ENCODE measurements at regions not wholly inside any gene's neighbourhood (a gene's known extent, or its start where the extent isn't known, plus 50 kb on each side); places are given as distances from the start of the nearest gene placed in this dataset.

DNA sequence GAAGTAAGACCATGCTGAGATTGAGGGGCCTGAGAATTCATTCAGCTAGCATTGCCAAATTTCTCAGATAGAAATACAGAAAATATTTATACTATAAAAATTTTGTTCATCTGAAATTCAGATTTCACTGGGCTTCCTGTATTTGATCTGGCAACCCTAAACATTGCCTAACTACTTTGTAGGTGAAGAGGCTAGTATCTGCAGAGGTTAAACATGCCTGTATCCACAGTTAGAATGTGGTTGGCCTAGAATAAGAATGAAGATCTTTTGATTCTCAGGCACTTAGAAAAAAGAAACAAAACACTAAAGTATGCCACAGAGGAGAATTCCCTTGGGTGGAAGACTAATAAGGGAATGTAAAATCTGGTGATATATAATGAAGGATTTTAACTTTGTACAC is 189.0 kb downstream of the DIPK2A start:
- TF ChIP-seq ELF4 (IDR thresholded peaks at IDR 0.05) (no peak), FOXA1 (IDR thresholded peaks at IDR 0.05) (no peak), BHLHE40 (IDR thresholded peaks at IDR 0.05; ENCODE audit: borderline replicate concordance) (no peak), ARNT (IDR thresholded peaks at IDR 0.05) (no peak), ZNF384 (IDR thresholded peaks at IDR 0.05) (no peak), SP1 (IDR thresholded peaks at IDR 0.05) (no peak), PKNOX1 (IDR thresholded peaks at IDR 0.05) (no peak), HDGF (IDR thresholded peaks at IDR 0.05; ENCODE audit: borderline replicate concordance) (no peak), L3MBTL2 (conservative IDR thresholded peaks at IDR 0.05) (no peak)
